HL-60 (cell line): ENCODE measurements at regions not wholly inside any gene's neighbourhood (a gene's known extent, or its start where the extent isn't known, plus 50 kb on each side); places are given as distances from the start of the nearest gene placed in this dataset.

Experiments
- DNase-seq, 2 experiments: peaks; one replicate each; pipeline ENCODE4 v3.0.0-alpha.2; 2010 to 2020; ENCODE audit warnings: low read depth in 1 of 2, low spot score in 1 of 2
- H3K27ac ChIP-seq: fragments of 250-450 bp; sonication (Bioruptor Pico); replicated peaks from 2 replicates; pipeline ENCODE4 v1.5.1; 2020; ENCODE audit warnings: mild to moderate bottlenecking, moderate library complexity
- H3K27me3 ChIP-seq: fragments of 250-450 bp; sonication (Bioruptor Pico); 2 replicates; pipeline ENCODE4 v1.5.1; 2021; ENCODE audit warnings: mild to moderate bottlenecking, moderate library complexity; ENCODE audit not compliant: insufficient read depth, poor library complexity, severe bottlenecking
- H3K4me3 ChIP-seq: replicated peaks from 2 replicates; pipeline ENCODE4 v1.5.1; 2011; ENCODE audit warnings: mild to moderate bottlenecking, control low read depth, low read length; ENCODE audit not compliant: insufficient read depth
- CTCF ChIP-seq: IDR thresholded peaks from one replicate; pipeline ENCODE4 v1.5.1; 2011; ENCODE audit warnings: low read length, control low read depth, inconsistent platforms; ENCODE audit not compliant: insufficient read depth
- GABPA ChIP-seq: IDR thresholded peaks from 2 replicates; pipeline ENCODE4 v1.6.1; 2012; ENCODE audit warnings: low read depth
- POLR2AphosphoS5 ChIP-seq: IDR thresholded peaks from 2 replicates; pipeline ENCODE4 v1.6.1; 2012; ENCODE audit warnings: low read depth
- SPI1 ChIP-seq: IDR thresholded peaks from 2 replicates; pipeline ENCODE4 v1.6.1; 2012; ENCODE audit warnings: low read depth, mild to moderate bottlenecking, borderline replicate concordance
- TF ChIP-seq, protein P1 (sequence below): IDR thresholded peaks from 2 replicates; pipeline ENCODE4 v1.6.1; 2012; ENCODE audit warnings: low read depth; ENCODE audit not compliant: insufficient replicate concordance

GRCh38 chr7:79936281-79936983 is 198.2 kb upstream of the GNAI1 start:
- DNase-seq: no peak
- no peak overlapping the region for H3K4me3 ChIP-seq
- TF ChIP-seq SPI1 (no peak), POLR2AphosphoS5 (no peak), GABPA (no peak), CTCF (no peak)
- TF ChIP-seq, protein P1, sequence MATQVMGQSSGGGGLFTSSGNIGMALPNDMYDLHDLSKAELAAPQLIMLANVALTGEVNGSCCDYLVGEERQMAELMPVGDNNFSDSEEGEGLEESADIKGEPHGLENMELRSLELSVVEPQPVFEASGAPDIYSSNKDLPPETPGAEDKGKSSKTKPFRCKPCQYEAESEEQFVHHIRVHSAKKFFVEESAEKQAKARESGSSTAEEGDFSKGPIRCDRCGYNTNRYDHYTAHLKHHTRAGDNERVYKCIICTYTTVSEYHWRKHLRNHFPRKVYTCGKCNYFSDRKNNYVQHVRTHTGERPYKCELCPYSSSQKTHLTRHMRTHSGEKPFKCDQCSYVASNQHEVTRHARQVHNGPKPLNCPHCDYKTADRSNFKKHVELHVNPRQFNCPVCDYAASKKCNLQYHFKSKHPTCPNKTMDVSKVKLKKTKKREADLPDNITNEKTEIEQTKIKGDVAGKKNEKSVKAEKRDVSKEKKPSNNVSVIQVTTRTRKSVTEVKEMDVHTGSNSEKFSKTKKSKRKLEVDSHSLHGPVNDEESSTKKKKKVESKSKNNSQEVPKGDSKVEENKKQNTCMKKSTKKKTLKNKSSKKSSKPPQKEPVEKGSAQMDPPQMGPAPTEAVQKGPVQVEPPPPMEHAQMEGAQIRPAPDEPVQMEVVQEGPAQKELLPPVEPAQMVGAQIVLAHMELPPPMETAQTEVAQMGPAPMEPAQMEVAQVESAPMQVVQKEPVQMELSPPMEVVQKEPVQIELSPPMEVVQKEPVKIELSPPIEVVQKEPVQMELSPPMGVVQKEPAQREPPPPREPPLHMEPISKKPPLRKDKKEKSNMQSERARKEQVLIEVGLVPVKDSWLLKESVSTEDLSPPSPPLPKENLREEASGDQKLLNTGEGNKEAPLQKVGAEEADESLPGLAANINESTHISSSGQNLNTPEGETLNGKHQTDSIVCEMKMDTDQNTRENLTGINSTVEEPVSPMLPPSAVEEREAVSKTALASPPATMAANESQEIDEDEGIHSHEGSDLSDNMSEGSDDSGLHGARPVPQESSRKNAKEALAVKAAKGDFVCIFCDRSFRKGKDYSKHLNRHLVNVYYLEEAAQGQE: no peak
- no peak overlapping the region for H3K27ac ChIP-seq
- no peaks in the 10 kb centered on the region for H3K27me3 ChIP-seq

GRCh38 chr7:79934727-79935126 is 199.9 kb upstream of the GNAI1 start:
- Histone ChIP-seq H3K4me3 (no peak overlapping the region), H3K27ac (no peak overlapping the region), H3K27me3 (no peaks in the 10 kb centered on the region)
- no peak for TF ChIP-seq CTCF
- TF ChIP-seq, protein P1: no peak
- no peak for TF ChIP-seq POLR2AphosphoS5
- no peak for TF ChIP-seq GABPA
- TF ChIP-seq SPI1: no peak
- no peak for DNase-seq

DNA sequence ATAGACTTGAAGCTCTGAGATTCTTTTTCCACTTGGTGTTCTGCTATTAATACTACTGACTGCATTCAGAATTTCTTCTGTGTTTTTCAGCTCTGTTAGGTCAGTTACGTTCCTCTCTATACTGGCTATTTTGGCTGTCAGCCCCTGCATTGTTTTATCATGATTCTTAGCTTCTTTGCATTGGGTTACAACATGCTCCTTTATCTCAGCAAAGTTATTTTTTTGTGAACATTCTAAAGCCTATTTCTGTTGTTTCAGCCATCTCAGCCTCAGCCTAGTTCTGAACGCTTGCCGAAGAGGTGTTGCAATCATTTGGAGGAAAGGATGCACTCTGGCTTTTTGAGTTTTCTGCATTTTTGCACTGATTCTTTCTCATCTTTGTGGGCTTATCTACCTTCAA is 201.5 kb upstream of the GNAI1 start:
- DNase-seq: no peak
- Histone ChIP-seq H3K4me3 (no peak overlapping the region), H3K27me3 (no peaks in the 10 kb centered on the region), H3K27ac (no peak overlapping the region)
- TF ChIP-seq SPI1 (no peak), POLR2AphosphoS5 (no peak)

DNA sequence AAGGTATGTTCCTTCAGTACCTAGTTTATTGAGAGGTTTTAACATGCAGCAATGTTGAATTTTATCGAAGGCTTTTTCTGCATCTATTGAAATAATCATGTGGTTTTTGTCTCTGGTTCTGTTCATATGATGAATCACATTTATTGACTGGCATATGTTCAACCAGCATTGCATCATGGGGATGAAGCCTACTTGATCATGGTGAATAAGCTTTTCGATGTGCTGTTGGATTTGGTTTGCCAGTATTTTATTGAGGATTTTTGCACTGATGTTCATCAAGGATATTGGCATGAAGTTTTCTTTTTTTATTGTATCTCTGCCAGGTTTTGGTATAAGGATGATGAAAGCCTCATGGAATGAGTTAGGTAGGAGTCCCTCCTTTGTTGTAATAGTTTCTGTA is 204.0 kb upstream of the GNAI1 start:
- no peak for TF ChIP-seq CTCF
- no peak for TF ChIP-seq GABPA
- TF ChIP-seq SPI1: no peak
- TF ChIP-seq POLR2AphosphoS5: no peak
- TF ChIP-seq, protein P1: no peak
- no peak for DNase-seq
- no peaks in the 10 kb centered on the region for H3K27me3 ChIP-seq
- no peak overlapping the region for H3K4me3 ChIP-seq
- no peak overlapping the region for H3K27ac ChIP-seq
